Heart left ventricle (tissue), 16 donors: ENCODE measurements at regions not wholly inside any gene's neighbourhood (a gene's known extent, or its start where the extent isn't known, plus 50 kb on each side); places are given as distances from the start of the nearest gene placed in this dataset.

Source experiments
- ATAC-seq, 4 donors: fragments of 200-7000 bp; cut with Tn5 transposase; one replicate each; pipeline ENCODE4 v1.9.1; 2020 to 2022; ENCODE audit warnings: moderate library complexity in 4 of 4, mild to moderate bottlenecking in 3 of 4, moderate number of reproducible peaks in 1 of 4
- DNase-seq, 5 donors: peaks; one replicate each; pipeline ENCODE4 v3.0.0-alpha.2; 2020
- H3K27ac ChIP-seq, 12 donors: fragments of 200-600 bp; sonication (generic) in 4 of 12; one replicate each; pipeline versions ENCODE4 v1.5.0 to v1.8.0; 2016 to 2022; ENCODE audit warnings: mild to moderate bottlenecking in 2 of 12
- H3K27me3 ChIP-seq, 9 donors: fragments of 200-600 bp; sonication (generic) in 2 of 9; one replicate each; pipeline versions ENCODE4 v1.5.1 to v1.8.0; 2016 to 2022; ENCODE audit warnings: mild to moderate bottlenecking in 3 of 9
- H3K36me3 ChIP-seq, 9 donors: fragments of 200-600 bp; sonication (generic) in 2 of 9; one replicate each; pipeline versions ENCODE4 v1.5.0 to v1.8.0; 2018 to 2022; ENCODE audit warnings: mild to moderate bottlenecking in 2 of 9
- H3K4me1 ChIP-seq, 12 donors: fragments of 200-600 bp; sonication (generic) in 4 of 12; one replicate each; pipeline versions ENCODE4 v1.5.0 to v1.8.0; 2016 to 2022; ENCODE audit warnings: mild to moderate bottlenecking in 3 of 12
- H3K4me3 ChIP-seq, 12 donors: fragments of 200-600 bp; sonication (generic) in 4 of 12; one replicate each; pipeline versions ENCODE4 v1.5.0 to v1.8.0; 2017 to 2022; ENCODE audit warnings: mild to moderate bottlenecking in 9 of 12, moderate library complexity in 4 of 12
- H3K9me3 ChIP-seq, 12 donors: fragments of 200-600 bp; sonication (generic) in 4 of 12; one replicate each; pipeline versions ENCODE4 v1.5.0 to v1.8.0; 2016 to 2022; ENCODE audit warnings: mild to moderate bottlenecking in 1 of 12
- CTCF ChIP-seq, 12 donors: fragments of 200-600 bp; sonication (generic) in 4 of 12; IDR thresholded peaks; one replicate each; pipeline versions ENCODE4 v1.5.0 to v1.8.0; 2018 to 2022; ENCODE audit warnings: antibody characterized with exemption in 12 of 12, mild to moderate bottlenecking in 5 of 12
- POLR2A ChIP-seq, 2 donors: fragments of 450-650 bp; IDR thresholded peaks; one replicate each; pipeline ENCODE4 v1.6.1; 2017; ENCODE audit warnings: antibody characterized with exemption in 2 of 2, mild to moderate bottlenecking in 2 of 2, moderate library complexity in 2 of 2
- WGBS, 4 donors: extraction: QIAGEN DNeasy Blood & Tissue Kit in 2 of 4; methylation state at CpG; one replicate each; pipeline versions ENCODE4 v1.1.5 to v1.1.7; 2013 to 2018; 5-methylcytosine and 5-hydroxymethylcytosine counted together
- intact Hi-C, 10 donors: fragments of 100-400 bp; cut with DNase I; formaldehyde crosslinking; loops; one replicate each; pipeline versions ENCODE4 v1.11.1 to v1.14.2; 2022
- donor health status: ischemic (EF 13 %, LVEDD 7.1; RV severe dilation, severe dysfunction).
- donor health status: healthy with polysubstance abuse.
- donor health status: DM: no; HTN: yes; CAD: no.
- donor health status: DM: no; HTN: no; CAD: no.
- donor health status: ischemic (EF 25% LVEDD 6.9; RV normal size, moderate dysfunction).
- donor health status: ischemic (EF 25% LVEDD 5.7; RV mildly dilated, moderate dysfunction).
- donor health status: healthy.
- donor health status: DM: yes; HTN: yes; CAD: no.
- donor health status: ischemic (EF 35%, LVEDD 5.7; RV mildly dilated, moderate dysfunction).
- donor health status: nonischemic (EF 11% LVEDD 7.7; RV severe dilation, severe dysfunction).
- donor health status: DM: yes; HTN: yes; CAD: no.
- donor health status: PGD.
- donor health status: ischemic (EF 29% LVEDD 5.4; RV normal size, mild dysfunction).
- donor health status: nonischemic (EF 23%, LVEDD 6.1; RV moderate dilation, normal function).

DNA sequence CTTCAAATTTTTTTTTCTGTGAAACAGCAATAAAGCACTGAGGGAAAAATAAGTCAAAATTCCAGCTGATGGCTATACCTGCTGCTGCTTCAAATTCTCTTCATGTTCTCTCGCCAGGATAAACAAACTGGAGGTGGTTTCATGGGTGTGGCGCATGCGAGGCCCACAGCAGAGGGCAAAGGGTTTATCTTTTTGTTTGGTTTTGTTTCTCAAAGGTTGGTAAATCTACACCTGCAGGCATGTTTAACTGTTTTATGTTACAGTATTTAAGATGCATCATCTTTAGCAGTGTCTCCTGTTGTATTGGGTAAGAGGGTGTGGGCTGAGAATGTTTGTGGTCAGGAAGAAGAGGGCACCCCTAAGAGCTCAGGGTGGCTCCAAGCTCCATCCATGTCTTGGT, 342.2 kb downstream of the CDH26 start:
- Histone ChIP-seq H3K4me1 (no peaks in the 10 kb centered on the region), H3K4me3 (no peak overlapping the region), H3K36me3 (no peaks in the 10 kb centered on the region), H3K27me3 (peaks cover 0 to 4% (median 0%) of the 10 kb centered on the region in 9 donors), H3K9me3 (no peaks in the 10 kb centered on the region), H3K27ac (no peak overlapping the region)
- DNase-seq (no peak), ATAC-seq (no peak)
- intact Hi-C loops = no loop called here
- TF ChIP-seq POLR2A (IDR thresholded peaks at IDR 0.05) (no peak), CTCF (IDR thresholded peaks at IDR 0.05) (no peak)
- 70 to 76% (median 71%) methylated on average over 3 of the region's 3 CpGs for WGBS, 4 donors

- intact Hi-C loops = no loop called here
These were observed 344.7 kb downstream of the CDH26 start for GRCh38 chr20:60302875-60303274.

GRCh38 chr20:60304026-60304590, 345.9 kb downstream of the CDH26 start:
- 75 to 86% (median 84%) methylated on average over 7 of the region's 7 CpGs for WGBS, 4 donors
- DNase-seq (no peak), ATAC-seq (no peak)
- no peaks in the 10 kb centered on the region for H3K9me3 ChIP-seq
- H3K4me1 ChIP-seq = no peaks in the 10 kb centered on the region
- no peak overlapping the region for H3K27ac ChIP-seq
- H3K4me3 ChIP-seq = no peak overlapping the region
- intact Hi-C loops = no loop called here
- H3K27me3 ChIP-seq = peaks cover 0 to 4% (median 0%) of the 10 kb centered on the region in 9 donors
- no peaks in the 10 kb centered on the region for H3K36me3 ChIP-seq
- TF ChIP-seq POLR2A (IDR thresholded peaks at IDR 0.05) (no peak), CTCF (IDR thresholded peaks at IDR 0.05) (no peak)

More at GRCh38 chr20:60302875-60303274, 344.7 kb downstream of the CDH26 start:
- no peak for DNase-seq
- no peak overlapping the region for H3K4me3 ChIP-seq
- 48 to 63% (median 57%) methylated on average over 6 of the region's 6 CpGs for WGBS, 4 donors
- H3K4me1 ChIP-seq = no peaks in the 10 kb centered on the region
- no peaks in the 10 kb centered on the region for H3K9me3 ChIP-seq
- TF ChIP-seq CTCF (IDR thresholded peaks at IDR 0.05) (no peak), POLR2A (IDR thresholded peaks at IDR 0.05) (no peak)
- ATAC-seq = no peak
- H3K36me3 ChIP-seq = no peaks in the 10 kb centered on the region
- peaks cover 0 to 4% (median 0%) of the 10 kb centered on the region in 9 donors for H3K27me3 ChIP-seq
- H3K27ac ChIP-seq = no peak overlapping the region

- Histone ChIP-seq H3K4me3 (no peak overlapping the region), H3K9me3 (no peaks in the 10 kb centered on the region), H3K27me3 (peaks cover 0 to 4% (median 0%) of the 10 kb centered on the region in 9 donors), H3K4me1 (no peaks in the 10 kb centered on the region), H3K27ac (no peak overlapping the region), H3K36me3 (no peaks in the 10 kb centered on the region)
- TF ChIP-seq CTCF (IDR thresholded peaks at IDR 0.05) (no peak), POLR2A (IDR thresholded peaks at IDR 0.05) (no peak)
- intact Hi-C loops = no loop called here
- DNase-seq = no peak
- 67 to 80% (median 75%) methylated on average over 4 of the region's 4 CpGs for WGBS, 4 donors
- no peak for ATAC-seq
These were observed 346.7 kb downstream of the CDH26 start for GRCh38 chr20:60304931-60305330.
